HCT116 (cell line): ENCODE measurements at regions not wholly inside any gene's neighbourhood (a gene's known extent, or its start where the extent isn't known, plus 50 kb on each side); places are given as distances from the start of the nearest gene placed in this dataset.

Experiments used
- CBX3 ChIP-seq: IDR thresholded peaks from 2 replicates; pipeline ENCODE4 v1.6.1; 2012; ENCODE audit warnings: low read depth
- CEBPB ChIP-seq: IDR thresholded peaks from 2 replicates; pipeline ENCODE4 v1.6.1; 2012; ENCODE audit warnings: low read depth
- EZH2 ChIP-seq: fragments of 200-600 bp; sonication (generic); IDR thresholded peaks from 2 replicates; pipeline ENCODE4 v1.6.1; 2017; ENCODE audit warnings: antibody characterized with exemption, mixed run types
- JUND ChIP-seq: IDR thresholded peaks from 2 replicates; pipeline ENCODE4 v1.6.1; 2012
- POLR2A ChIP-seq: IDR thresholded peaks from 2 replicates; pipeline ENCODE4 v1.7.0; 2011; ENCODE audit warnings: borderline replicate concordance; ENCODE audit not compliant: insufficient read depth, insufficient read length; ENCODE audit errors: extremely low read depth
- POLR2AphosphoS5 ChIP-seq: IDR thresholded peaks from 2 replicates; pipeline ENCODE4 v1.6.1; 2011; ENCODE audit warnings: mild to moderate bottlenecking, low read depth, low read length, moderate library complexity
- SIN3A ChIP-seq: IDR thresholded peaks from 2 replicates; pipeline ENCODE4 v1.6.1; 2012; ENCODE audit warnings: low read depth
- SP1 ChIP-seq: IDR thresholded peaks from 2 replicates; pipeline ENCODE4 v1.6.1; 2012; ENCODE audit warnings: low read depth
- YY1 ChIP-seq: IDR thresholded peaks from 2 replicates; pipeline ENCODE4 v1.6.1; 2011; ENCODE audit warnings: low read length, low read depth, moderate library complexity, mild to moderate bottlenecking; ENCODE audit not compliant: insufficient replicate concordance; ENCODE audit errors: extremely low read depth
- TF ChIP-seq, protein P1 (sequence below), 3 experiments: fragments of 200-600 bp in 1 of 3; sonication (generic) in 1 of 3; IDR thresholded peaks in 2 of 3; conservative IDR thresholded peaks in 1 of 3; 2 replicates each; pipeline ENCODE4 v1.5.1; 2012 to 2017; ENCODE audit warnings: low read depth in 2 of 3, low read length in 2 of 3, antibody characterized with exemption in 1 of 3, borderline replicate concordance in 1 of 3, control low read depth in 1 of 3, mild to moderate bottlenecking in 1 of 3, mixed read lengths in 1 of 3, mixed run types in 1 of 3, moderate library complexity in 1 of 3; ENCODE audit not compliant: insufficient read depth in 1 of 3
- TF ChIP-seq, protein P2 (sequence below): IDR thresholded peaks from 2 replicates; pipeline ENCODE4 v1.6.1; 2012; ENCODE audit warnings: low read depth

DNA sequence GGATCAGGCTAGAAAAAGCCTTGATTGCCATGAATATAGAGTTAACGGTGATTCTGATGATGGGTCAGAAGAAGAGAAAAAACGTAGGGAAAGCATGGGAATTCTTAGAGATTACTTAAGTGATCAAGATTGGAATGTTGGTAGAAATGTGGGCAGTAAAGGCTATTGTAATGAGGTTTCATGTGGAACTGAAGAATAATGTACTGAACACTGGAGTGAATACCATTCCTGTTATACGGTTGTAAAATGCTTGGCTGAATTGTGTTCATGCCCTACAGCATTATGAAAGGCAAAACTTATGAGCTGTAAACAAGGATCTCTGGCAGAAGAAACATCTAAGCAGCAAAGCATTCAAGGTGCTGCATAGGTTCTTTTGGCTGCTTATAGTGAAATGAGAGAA lies 414.1 kb upstream of the CBLB start:
- TF ChIP-seq, protein P1, sequence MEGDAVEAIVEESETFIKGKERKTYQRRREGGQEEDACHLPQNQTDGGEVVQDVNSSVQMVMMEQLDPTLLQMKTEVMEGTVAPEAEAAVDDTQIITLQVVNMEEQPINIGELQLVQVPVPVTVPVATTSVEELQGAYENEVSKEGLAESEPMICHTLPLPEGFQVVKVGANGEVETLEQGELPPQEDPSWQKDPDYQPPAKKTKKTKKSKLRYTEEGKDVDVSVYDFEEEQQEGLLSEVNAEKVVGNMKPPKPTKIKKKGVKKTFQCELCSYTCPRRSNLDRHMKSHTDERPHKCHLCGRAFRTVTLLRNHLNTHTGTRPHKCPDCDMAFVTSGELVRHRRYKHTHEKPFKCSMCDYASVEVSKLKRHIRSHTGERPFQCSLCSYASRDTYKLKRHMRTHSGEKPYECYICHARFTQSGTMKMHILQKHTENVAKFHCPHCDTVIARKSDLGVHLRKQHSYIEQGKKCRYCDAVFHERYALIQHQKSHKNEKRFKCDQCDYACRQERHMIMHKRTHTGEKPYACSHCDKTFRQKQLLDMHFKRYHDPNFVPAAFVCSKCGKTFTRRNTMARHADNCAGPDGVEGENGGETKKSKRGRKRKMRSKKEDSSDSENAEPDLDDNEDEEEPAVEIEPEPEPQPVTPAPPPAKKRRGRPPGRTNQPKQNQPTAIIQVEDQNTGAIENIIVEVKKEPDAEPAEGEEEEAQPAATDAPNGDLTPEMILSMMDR (IDR thresholded peaks at IDR 0.05 in 2 of 3, conservative IDR thresholded peaks at IDR 0.05 in 1 of 3; ENCODE audit: borderline replicate concordance in 1 of 3, insufficient read depth in 1 of 3, low read depth in 2 of 3, low read length in 2 of 3), result no peak
- TF ChIP-seq POLR2AphosphoS5 (no peak), SP1 (no peak), YY1 (no peak), CBX3 (no peak), EZH2 (no peak), SIN3A (no peak), JUND (no peak), CEBPB (no peak), POLR2A (no peak)
- TF ChIP-seq, protein P2, sequence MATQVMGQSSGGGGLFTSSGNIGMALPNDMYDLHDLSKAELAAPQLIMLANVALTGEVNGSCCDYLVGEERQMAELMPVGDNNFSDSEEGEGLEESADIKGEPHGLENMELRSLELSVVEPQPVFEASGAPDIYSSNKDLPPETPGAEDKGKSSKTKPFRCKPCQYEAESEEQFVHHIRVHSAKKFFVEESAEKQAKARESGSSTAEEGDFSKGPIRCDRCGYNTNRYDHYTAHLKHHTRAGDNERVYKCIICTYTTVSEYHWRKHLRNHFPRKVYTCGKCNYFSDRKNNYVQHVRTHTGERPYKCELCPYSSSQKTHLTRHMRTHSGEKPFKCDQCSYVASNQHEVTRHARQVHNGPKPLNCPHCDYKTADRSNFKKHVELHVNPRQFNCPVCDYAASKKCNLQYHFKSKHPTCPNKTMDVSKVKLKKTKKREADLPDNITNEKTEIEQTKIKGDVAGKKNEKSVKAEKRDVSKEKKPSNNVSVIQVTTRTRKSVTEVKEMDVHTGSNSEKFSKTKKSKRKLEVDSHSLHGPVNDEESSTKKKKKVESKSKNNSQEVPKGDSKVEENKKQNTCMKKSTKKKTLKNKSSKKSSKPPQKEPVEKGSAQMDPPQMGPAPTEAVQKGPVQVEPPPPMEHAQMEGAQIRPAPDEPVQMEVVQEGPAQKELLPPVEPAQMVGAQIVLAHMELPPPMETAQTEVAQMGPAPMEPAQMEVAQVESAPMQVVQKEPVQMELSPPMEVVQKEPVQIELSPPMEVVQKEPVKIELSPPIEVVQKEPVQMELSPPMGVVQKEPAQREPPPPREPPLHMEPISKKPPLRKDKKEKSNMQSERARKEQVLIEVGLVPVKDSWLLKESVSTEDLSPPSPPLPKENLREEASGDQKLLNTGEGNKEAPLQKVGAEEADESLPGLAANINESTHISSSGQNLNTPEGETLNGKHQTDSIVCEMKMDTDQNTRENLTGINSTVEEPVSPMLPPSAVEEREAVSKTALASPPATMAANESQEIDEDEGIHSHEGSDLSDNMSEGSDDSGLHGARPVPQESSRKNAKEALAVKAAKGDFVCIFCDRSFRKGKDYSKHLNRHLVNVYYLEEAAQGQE, result no peak
